ENCODE measurements at regions not wholly inside any gene's neighbourhood (a gene's known extent, or its start where the extent isn't known, plus 50 kb on each side); places are given as distances from the start of the nearest gene placed in this dataset.
"Not testable (repeated sequence)": the region's sequence is repeated elsewhere in the genome, so short reads cannot be mapped to it uniquely, and the experiment has no call there.

DNA sequence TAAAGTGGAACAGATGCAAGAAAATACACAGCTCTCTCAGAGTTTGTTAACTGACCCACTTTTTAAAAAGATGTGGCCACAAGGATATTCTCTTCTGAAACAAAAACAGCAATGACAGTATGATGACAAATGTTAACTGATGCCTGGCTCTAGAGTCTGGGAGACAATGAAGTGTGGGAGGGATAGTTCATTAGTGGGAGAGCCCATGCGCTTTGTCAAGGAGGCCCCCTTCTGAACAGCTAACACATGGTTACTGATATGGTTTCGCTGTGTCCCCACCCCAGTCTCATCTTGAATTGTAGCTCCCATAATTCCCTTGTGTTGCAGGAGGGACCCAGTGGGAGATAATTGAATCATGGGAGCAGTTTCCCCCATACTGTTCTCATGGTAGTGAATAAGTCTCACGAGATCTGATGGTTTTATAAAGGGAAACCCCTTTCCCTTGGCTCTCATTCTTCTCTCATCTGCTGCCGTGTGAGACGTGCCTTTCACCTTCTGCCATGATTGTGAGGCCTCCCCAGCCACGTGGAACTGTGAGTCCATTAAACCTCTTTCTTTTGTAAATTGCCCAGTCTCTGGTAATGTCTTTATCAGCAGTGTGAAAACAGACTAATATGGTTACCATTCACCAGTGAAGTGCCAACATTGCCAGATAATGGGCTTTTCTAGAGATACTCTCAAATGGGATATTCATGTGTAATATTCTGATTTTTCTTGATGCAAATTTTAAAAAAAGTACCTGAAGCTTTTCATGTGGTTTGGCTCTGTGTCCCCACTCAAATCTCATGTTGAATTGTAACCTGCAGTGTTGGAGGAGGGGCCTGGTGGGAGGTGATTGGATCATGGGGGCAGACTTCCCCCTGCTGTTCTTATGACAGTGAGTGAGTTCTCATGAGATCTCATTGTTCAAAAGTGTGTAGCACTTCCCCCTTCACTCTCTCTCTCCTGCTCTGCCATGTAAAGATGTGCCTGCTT, 435.8 kb downstream of the SHISA9 start:
- not testable (repeated sequence) for FAIRE-seq

DNA sequence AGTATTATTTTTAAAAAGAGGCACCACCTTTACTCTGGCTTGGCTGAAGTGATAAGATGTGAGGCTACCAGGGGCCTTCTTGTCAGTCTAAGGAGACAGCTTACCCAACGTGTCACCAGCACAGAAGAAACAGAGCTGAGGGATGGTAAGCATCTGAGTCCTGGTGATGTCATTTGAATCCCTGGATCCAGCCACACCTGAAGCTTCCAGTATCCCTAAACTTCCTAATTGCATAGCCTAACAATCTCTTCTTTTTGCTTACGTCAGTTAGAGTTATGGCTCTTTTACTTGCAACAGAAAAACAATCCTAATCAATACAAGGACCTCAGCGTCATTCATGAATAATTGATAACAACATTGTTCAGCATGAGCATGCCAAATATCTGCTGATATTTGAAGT, 436.6 kb downstream of the SHISA9 start:
- FAIRE-seq = no peak

DNA sequence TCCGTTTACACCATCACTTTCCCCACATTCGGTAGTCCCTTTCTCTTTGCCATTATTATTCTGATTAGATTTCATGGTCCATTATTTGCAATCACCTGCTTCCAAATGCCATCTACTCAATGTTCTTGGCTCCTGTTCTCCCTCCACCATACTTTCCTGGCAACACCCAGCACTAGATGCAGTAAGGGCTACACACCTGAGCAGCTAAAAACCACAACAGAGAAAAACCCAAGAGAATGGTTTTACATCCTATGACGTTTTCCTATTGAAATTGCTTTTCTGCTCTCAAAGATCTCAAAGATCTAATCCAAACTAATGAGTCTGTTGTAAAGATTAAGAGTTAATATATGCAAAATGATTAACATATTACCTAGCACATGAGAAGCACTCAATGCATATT, 441.3 kb downstream of the SHISA9 start:
- FAIRE-seq = no peak

DNA sequence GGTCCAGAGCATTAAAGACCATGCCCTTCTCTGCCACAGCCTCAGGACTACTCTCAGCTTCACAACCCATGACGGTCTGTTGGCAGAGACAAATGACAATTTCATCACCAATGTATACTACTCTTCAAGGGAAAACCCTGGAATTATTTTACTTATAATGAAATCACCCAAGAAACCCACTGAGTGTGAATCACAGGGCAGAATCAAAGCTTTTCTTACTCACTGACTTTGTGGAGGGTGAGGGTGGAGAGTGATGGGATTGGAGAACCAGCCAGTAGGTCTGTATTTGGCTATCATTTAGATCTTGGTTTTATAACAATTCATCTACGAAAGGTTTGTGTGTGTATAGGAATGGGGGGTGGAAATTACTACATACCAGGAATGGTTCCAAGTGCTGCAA, 442.6 kb downstream of the SHISA9 start:
- no peak for FAIRE-seq

DNA sequence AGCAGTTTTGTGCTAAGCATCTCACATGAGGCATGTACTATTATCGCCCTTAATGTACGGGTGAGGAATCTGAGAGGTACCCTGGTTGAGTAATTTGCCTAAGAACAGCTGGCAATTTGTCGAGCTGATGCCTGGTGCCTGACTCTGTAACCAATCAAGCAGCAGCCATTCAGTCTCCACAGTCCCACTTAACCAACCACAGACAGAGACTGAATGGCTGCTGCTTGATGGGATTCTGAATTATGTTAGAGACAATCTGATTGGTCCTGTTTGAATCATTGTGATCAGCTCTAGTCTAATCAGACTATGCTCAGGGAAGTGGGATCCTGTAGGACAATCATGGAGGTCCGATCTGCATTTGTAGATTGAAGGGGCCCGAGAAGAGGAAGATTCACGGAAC, 447.0 kb downstream of the SHISA9 start:
- FAIRE-seq = no peak

DNA sequence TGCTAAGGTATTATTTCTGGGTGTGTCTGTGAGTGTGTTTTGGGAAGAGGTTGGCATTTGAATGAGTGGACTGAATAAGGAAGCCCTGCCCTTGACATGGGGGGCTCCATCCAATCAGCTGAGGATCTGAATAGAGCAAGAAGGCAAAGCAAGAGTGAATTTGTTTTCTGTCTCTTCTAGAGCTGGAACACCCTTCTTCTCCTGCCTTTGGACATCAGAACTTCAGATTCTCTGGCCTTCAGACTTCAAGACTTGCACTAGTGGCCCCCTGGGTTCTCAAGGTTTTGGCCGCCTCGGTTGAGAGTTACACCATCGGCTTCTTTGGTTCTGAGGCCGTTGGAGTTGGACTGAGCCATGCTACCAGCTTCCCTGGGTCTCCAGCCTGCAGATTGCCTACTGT, 448.6 kb downstream of the SHISA9 start:
- no peak for FAIRE-seq

DNA sequence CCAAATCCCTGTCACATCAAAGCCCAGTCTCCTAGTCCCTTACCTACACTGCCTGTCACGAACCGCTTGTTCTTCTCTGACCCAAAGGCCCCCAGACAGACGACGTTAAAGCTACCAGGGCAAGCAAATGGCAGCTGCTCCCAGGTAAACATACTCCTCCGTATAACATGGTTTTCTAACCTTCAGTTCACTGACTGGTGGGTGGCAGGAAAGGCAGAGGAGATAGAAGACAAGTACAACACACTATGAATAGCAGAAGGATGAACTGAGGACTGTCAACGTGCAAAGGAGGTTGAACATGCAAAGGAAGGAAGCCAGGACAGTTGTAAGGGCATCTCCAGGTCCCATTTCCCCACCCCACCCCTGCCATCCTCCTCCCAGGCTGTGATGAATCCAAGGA, 449.8 kb downstream of the SHISA9 start:
- no peak for FAIRE-seq

DNA sequence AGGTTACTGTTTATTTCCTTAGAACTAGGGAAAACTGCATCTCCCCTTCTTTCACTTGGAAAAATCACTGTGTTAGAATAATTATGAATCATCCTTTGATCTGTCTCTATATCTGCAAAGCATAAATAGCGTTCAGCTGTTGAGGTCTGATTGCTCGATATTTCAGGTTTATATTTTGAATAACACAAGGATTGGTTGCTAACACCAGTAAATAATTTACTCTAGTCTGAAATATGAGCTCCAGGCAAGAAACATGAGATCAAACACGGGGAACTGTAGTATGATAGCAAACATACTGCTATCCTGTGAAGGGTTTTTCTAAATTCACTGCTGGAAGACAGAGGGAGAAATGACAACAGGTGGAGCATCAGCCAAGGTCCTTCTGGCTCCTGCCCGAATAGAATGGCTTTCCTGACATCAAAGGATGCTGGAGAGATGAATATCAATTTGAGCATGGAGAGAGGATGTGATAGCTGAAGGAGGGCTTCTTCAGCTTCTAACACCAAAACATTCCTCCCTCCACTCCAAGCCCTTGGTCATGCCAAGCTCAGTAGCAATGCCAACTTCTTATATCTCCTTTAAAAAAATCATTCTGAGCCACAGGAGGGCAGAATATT, 450.3 kb downstream of the SHISA9 start:
- no peak for FAIRE-seq

DNA sequence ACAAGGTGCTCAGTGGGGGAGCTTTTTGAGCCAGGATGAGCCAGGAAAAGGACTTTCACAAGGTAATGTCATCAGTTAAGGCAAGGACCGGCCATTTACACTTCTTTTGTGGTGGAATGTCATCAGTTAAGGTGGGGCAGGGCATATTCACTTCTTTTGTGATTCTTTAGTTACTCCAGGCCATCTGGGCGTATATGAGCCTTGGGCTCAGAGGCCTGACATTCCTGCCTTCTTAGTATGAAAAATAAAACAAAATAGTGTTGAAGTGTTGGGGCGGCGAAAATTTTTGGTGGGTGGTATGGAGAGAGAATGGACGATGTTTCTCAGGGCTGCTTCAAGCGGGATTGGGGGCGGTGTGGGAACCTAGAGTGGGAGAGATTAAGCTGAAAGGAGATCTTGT, 451.4 kb downstream of the SHISA9 start:
- FAIRE-seq = not testable (repeated sequence)

DNA sequence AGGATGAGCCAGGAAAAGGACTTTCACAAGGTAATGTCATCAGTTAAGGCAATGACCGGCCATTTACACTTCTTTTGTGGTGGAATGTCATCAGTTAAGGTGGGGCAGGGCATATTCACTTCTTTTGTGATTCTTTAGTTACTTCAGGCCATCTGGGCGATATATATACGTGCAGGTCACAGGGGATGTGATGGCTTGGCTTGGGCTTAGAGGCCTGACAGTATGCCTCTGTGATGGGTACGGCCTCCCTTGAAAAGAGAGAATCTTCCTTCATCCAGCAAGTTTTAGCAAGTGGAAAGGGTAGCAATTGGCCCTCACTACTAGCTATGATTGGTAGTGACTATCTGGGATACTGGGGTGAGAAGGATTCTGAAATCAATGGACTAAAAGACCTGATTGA, 456.4 kb downstream of the SHISA9 start:
- not testable (repeated sequence) for FAIRE-seq

DNA sequence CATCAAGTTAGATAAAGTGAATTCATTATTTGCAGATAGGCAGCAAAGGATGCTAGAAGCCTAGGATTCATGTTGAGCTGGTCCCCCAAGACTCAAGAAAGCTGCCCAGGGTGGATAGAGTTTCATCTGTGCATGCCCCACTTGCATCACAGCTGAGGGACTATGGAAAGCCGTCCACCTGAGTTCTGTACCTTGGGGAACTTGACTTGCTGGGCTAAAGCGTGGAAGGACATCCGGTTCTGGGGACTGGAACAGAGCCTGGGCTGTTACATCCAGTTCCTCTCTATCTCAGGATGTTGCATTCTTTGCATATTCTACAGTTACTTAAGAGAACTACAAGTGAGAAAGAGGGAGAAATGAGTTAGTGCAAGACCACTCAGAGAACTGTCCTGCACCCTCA, 458.4 kb downstream of the SHISA9 start:
- no peak for FAIRE-seq

DNA sequence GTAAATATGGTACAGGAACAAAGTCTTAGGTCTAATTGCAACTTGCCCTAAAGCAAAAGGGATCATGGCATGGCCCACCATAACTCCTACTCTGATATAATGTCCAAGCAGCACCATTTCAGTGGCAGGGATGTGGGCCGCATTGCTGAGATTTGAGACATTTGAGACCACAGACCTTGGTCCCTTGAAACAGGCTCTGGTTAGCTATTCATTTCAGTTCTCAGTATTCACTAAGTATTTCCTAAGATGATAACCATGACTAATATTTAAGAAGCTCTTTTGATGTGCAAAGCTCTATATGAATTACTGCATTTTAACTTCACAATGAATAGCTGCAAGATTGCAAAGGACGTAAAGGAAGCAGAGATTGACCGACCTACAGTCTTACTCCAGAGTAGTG, 471.0 kb downstream of the SHISA9 start:
- no peak for FAIRE-seq

DNA sequence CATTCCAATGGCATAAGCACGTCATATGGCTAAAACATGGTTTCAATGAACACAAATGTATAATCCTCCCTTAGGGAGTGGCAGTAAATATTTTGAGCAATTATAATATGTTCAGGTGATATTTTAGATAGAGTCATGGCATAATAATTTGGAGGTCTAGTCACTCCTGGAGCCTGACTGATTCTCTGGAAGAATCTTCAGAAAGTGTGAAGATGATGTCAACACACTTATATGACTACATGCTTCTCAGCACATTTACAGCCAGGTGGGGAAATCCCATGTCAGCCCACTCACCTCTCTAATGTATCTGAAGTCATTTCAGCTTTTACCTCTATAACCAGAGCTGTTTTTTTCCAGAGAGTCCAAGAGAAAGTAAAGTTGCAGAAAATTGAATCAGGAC, 474.8 kb downstream of the SHISA9 start:
- FAIRE-seq = no peak

DNA sequence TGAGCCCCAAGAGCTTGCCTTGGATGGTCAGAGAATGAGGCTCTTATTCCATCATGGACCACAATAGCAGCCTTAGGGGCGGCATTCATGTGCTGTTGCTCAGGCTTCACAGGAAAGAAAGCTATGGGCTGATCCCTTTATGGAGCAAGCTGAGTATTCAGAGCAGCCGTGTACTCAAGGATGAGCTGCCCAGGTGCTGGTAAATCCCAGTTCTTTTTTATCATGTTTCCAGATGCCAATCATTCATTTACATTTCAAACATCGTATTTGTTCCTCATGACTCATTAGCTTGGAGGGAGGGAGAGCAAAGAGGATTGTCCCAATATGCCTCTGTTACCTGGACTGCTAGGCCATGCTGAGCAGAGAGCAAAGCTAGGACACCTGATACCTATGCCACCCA, 475.7 kb downstream of the SHISA9 start:
- no peak for FAIRE-seq

DNA sequence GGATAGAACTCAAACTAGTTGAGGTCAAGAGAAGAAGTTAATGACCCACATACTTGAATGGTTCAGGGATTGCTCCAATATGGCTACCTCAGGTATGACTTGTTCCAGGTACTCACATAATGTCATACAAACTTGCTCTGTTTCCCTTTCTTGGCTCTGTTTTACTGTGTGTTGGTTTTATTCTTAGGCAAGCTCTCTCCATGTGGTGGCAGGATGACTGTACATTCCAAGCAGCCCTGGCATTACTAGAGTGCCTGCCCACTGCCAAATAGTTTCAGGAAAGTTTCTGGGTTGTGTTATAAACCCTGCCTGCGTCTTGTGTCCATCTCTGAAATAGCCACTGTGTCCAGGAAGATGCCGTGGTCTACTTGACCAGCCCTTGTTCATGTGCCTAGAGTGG, 476.8 kb downstream of the SHISA9 start:
- no peak for FAIRE-seq

DNA sequence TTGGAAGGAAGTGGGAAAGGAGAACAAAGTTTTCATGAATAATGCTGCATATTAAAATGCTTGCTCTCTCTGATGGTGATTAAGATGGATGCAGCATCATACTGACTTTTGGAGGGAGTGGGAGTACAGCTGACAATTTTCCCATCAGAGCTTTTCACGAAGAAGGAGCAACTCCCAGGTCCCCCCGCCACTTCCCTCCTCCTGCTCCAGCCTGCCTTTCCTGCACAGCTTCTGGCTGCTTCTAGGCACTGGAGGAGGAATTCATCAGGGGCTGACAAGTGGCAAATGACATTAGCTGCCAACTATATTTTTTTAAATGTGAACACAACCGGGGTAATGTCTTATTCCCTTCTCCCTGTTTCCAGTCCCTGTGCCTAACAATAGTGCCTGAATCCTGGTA, 477.9 kb downstream of the SHISA9 start:
- no peak for FAIRE-seq

DNA sequence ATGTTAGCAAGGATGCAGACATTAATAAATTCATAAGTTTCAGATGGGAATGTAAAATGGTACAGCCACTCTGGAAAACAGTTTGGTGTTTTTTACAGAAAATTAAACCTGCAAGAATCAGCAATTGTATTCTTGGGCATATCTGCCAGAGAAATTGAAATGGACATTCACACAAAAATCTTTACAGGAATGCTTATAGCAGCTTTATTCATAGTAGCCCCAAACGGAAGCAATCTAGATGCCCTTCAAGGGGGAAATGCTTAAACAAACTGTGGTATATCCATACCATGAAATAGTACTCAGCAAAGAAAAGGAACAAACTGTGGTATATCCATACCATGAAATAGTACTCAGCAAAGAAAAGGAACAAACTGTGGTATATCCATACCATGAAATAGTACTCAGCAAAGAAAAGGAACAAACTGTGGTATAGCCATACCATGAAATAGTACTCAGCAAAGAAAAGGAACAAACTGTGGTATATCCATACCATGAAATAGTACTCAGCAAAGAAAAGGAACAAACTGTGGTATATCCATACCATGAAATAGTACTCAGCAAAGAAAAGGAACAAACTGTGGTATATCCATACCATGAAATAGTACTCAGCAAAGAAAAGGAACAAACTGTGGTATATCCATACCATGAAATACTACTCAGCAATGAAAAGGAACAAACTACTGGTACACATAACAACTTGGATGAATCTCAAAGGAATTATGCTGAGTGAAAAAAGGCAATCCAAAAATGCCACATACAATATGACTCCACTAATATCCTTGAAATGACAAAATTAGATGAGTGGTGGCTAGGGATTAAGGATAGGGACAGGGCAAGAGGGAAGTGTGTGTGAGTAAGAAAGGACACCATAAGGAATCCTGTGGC, 484.0 kb downstream of the SHISA9 start:
- not testable (repeated sequence) for FAIRE-seq

DNA sequence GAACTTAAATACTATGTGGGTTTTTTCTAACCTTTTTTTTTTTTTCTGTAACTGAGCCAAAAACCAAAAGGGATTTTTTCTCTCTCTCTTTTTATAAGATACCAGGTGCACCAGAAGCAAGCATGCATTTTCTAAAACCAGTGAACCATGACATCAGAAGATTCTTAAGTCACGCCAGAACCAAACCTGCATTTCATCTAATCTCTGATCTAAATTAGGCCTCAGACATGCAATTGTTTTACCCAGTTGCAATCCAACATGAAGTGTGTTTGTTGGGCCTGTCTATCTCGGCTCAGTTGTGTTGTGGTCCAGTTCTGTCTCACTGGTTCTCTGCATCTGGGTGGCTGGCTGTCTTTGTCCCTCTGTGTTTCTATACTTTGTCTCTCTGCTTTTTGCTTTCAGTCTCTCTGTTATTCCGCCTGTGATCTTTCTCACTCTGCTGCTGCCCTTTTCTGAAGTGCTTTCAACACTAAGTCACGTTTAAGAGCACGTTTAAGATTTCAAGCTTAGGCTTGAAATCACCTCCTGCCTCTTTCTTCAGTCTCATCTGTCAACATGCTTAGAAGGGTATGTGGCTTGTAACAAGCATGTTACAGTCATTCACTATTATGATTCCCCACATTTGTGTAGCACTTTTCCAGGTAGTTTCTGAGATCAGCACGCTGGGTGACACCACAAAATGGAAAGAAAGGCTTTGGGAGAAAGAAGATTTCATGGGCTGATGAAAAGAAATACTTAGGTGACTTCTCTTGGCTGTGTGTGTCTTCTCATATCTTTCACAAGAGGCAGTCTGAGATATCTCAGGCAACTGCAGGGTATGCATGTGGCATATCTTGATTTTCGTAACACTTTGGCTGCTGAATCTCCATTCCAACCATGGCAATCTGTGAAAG, 488.9 kb downstream of the SHISA9 start:
- no peak for FAIRE-seq

DNA sequence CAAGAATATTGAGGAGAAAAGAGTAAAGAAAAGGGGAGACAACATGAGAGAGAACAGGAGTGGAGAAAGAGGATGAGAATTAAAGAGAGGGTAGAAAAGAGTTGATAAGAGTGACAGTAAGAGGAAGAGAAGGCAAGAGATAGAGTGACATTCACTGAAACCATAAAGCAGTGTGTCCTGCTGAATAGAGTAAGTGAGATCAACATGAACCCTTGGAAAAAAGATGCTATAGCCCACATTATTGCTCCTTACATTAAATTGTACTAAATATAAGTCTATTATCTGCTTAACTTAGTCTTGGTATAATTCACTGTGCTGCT, 489.5 kb downstream of the SHISA9 start:
- no peak for FAIRE-seq

DNA sequence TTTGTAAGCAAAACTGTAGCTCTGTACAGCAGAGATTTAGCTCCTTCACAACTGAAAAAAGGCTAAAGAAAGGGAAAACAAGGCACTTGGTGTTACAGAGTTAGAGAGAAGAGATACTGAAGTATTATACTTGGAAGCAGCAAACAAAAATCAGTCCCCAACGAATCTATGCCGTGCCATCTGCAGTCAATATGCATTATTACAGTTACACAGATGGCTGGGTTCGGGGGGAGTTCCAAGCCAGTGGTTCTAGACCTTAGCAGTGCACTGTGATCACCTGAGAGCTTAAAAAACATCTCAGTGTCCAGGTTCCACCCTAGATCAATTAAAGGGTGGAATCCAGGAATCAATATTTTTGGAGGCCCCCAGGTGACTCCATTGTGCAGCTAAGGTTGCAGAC, 489.9 kb downstream of the SHISA9 start:
- FAIRE-seq = no peak

DNA sequence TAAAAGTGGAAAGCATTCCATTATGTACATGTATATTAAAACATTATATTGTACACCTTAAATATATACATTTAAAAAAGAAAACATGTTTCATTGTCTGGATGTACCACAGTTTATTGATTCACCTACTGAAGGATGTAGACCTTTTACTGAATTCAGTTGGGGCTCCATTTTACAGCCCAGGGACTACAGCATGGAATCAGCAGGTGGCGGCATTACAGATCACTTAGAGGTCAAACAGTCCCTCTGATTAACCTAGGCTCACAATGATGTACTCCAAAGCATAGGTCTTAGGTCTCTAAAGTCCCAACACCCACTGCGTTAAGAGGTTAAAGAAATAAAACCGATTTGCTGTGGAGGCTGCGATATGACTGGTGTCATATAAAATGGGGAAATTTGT, 490.9 kb downstream of the SHISA9 start:
- no peak for FAIRE-seq

DNA sequence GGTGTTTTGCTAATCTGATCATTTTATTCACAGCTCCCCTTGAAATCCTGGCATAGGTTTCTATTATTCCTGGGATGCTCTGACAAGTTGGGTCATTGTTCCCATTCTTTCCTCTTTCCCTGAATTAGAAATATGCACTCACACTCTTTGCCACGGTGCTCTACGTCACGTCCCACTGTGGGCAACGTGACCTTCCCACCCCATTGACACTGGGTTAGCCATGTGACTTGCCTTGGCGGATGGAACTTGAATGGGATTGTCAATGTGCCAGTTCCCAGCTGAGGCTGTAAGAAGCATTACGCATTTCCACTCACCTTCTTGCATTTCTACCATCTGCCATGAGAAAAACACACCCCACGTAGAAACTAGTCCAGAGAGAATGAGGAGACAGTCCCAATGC, 492.4 kb downstream of the SHISA9 start:
- no peak for FAIRE-seq

DNA sequence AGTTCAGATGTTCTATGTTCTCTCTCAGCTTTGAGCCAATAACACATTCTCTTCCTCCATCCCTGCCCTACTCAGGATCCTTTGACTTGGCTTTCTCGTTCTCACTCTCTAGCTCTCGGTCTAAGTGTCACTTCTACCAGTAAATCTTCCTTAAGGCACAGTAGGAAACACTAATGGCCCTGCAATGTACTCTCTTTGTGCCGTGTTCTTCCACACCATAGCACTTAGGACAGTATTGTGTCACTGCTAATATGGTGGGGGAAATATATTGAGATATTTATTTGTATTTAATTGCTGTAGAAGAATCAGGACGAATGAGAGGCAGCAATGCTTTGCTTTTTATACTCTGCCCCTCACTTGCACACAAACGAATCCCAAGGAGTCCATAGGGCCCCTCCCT, 493.1 kb downstream of the SHISA9 start:
- no peak for FAIRE-seq

All from A204.1 (cell line).